ENCODE measurements at regions not wholly inside any gene's neighbourhood (a gene's known extent, or its start where the extent isn't known, plus 50 kb on each side); places are given as distances from the start of the nearest gene placed in this dataset.

DNA sequence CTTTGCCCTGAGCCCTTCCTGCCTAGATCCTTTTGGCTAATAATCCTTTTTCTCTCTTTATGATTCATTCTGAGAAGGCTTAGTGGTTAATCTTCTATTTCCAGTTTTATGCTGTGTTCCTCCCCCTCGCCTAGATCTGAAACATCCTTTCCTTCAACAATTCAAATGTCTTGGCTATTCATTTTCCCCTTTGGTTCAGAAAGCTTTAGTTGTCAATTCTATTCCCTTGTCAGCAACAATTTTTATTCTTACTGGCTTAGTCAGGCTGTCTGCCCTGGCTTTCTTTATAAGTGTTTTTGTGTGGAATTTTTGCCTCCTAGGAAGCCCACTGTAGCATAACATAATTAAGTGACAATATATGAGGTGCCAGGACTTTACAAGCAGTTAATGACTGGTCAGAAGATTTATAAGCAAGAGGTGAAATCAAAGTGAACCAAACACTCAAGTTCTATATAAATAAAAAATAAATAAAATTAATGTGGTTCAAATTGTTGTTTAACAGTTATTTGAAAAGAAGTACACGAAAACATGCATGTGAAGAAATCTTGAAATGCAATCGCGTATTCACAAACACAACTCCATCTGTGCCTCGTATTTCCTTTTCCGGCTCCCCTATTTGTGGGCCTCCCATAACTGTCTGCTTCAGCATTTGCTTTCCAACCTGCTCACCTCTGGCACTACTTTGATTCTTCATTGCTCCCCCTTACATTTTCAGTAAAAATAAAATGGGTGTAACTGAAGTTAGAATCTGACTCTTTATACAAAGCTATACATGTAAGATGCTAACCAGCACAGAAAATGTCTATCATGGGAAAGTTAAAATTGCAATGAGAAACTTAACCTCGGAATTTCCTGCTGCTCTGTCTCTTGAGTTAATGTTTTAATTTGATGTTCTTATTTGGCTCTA, 235.4 kb downstream of the SPRY1 start:
- TF ChIP-seq, protein P1, sequence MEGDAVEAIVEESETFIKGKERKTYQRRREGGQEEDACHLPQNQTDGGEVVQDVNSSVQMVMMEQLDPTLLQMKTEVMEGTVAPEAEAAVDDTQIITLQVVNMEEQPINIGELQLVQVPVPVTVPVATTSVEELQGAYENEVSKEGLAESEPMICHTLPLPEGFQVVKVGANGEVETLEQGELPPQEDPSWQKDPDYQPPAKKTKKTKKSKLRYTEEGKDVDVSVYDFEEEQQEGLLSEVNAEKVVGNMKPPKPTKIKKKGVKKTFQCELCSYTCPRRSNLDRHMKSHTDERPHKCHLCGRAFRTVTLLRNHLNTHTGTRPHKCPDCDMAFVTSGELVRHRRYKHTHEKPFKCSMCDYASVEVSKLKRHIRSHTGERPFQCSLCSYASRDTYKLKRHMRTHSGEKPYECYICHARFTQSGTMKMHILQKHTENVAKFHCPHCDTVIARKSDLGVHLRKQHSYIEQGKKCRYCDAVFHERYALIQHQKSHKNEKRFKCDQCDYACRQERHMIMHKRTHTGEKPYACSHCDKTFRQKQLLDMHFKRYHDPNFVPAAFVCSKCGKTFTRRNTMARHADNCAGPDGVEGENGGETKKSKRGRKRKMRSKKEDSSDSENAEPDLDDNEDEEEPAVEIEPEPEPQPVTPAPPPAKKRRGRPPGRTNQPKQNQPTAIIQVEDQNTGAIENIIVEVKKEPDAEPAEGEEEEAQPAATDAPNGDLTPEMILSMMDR (conservative IDR thresholded peaks at IDR 0.05; ENCODE audit: low read depth, low read length), result no peak
- H3K4me3 ChIP-seq (ENCODE audit: low read depth, low read length), result no peak overlapping the region
- no peak for DNase-seq (ENCODE audit: low read depth)

DNA sequence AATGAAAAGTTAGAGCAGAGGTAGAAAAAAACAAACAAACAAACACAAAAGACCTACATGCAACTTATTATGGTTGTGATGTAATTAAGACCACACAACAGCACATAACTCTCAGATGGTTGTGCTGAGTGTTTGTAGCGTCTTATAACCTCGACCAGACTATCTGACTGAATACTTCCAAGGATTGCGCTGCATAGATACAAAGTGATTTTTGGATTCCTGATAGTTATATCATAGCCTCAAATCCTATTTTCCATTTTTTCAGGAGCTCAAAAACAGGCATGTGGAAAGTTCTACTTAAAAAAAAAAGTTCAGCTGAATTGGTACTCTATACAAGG, 236.1 kb downstream of the SPRY1 start:
- no peak overlapping the region for H3K4me3 ChIP-seq (ENCODE audit: low read depth, low read length)
- TF ChIP-seq, protein P1 (conservative IDR thresholded peaks at IDR 0.05; ENCODE audit: low read depth, low read length), result no peak
- no peak for DNase-seq (ENCODE audit: low read depth)

DNA sequence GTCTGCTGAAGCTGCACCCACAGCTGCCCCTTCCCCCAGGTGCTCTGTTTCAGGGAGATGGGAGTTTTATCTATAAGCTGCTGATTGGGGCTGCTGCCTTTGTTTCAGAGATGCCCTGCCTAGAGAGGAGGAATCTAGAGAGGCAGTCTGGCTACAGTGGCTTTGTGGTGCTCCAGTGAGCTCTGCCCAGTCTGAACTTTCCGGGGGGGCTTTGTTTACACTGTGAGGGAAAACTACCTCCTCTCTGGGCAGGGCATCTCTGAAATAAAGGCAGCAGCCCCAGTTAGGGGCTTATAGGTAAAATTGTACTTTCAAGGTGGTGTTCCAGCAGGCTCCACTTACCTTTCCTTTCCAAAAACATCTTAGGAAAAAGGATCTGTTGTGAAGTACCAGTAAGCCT, 242.2 kb downstream of the SPRY1 start:
- TF ChIP-seq, protein P1 (conservative IDR thresholded peaks at IDR 0.05; ENCODE audit: low read depth, low read length), result no peak
- no peak overlapping the region for H3K4me3 ChIP-seq (ENCODE audit: low read depth, low read length)
- DNase-seq (ENCODE audit: low read depth), result no peak

DNA sequence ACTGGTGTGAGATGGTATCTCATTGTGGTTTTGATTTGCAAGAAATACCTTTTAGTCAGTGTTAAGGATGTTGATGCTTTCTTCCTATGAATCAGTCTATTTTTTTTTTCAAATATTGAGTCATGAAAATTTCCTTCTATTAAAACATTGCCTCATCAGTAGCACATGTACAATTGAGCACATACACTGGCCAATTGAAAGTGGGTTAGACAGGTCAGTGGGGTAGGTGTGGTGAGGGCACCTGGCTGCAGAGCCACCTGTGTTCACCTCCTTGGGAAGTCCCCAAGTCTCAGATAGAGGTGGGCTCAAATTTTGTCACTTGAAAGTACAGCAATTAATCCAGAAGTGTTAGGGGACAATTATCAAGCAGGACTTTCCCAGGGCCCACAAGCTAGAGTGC, 243.7 kb downstream of the SPRY1 start:
- no peak for DNase-seq (ENCODE audit: low read depth)
- TF ChIP-seq, protein P1 (conservative IDR thresholded peaks at IDR 0.05; ENCODE audit: low read depth, low read length), result no peak
- H3K4me3 ChIP-seq (ENCODE audit: low read depth, low read length), result no peak overlapping the region

DNA sequence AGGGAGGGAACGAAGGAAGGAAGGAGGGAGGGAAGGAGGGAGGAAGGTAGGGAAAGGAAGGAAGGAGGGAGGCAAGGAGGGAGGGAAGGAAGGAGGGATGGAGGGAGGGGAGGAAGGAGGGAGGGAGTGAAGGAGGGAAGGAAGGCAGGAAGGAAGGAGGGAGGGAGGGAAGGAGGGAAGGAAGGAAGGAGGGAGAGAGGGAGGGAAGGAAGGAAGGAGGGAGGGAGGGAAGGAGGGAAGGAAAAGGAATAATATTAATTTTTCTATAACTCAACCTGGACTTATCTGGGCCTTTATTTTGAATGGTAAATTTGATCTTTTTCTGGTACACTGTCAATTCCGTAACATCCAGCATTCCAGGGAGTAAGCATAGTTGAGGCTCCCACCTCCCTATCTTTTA, 244.2 kb downstream of the SPRY1 start:
- H3K4me3 ChIP-seq (ENCODE audit: low read depth, low read length), result no peak overlapping the region
- DNase-seq (ENCODE audit: low read depth), result no peak
- TF ChIP-seq, protein P1 (conservative IDR thresholded peaks at IDR 0.05; ENCODE audit: low read depth, low read length), result no peak

DNA sequence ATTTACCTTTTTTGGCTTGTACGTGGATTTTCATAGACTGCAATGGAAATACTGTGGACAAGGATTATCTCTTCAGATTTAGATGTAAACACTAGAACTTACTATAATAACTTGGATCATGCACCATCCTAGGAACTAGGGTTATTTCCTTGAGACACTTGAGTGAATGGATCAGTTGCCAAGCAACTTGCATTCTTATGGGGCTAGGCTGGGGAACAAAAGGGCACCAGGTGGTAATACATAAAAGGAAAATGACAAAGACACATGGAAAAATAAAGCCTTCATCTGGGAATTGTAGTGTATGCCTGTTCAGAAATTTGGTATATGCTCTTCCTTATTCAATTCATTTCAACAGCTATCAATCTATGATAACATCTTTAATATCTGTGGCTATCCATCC, 247.1 kb downstream of the SPRY1 start:
- TF ChIP-seq, protein P1 (conservative IDR thresholded peaks at IDR 0.05; ENCODE audit: low read depth, low read length), result no peak
- DNase-seq (ENCODE audit: low read depth), result no peak
- H3K4me3 ChIP-seq (ENCODE audit: low read depth, low read length), result no peak overlapping the region

DNA sequence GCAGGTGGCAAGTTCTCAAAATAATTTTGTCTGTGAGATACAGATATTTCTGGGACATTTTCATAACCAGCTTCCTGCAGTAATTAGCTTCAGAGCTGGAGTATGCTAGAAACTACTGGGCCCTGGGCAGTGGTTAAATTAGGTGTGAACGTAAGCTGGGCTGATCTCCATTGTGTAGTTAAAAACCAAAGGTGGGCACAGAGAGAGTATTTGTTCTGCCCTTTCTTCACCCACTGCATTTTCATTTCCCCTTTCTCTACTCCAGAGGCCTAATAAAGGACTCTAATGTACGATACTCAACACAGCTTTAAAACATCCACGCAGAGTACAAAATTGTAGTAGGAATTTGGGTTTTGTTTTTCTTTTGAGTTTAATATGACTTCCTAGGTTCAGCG, 252.7 kb downstream of the SPRY1 start:
- TF ChIP-seq, protein P1 (conservative IDR thresholded peaks at IDR 0.05; ENCODE audit: low read depth, low read length), result no peak
- DNase-seq (ENCODE audit: low read depth), result no peak
- no peak overlapping the region for H3K4me3 ChIP-seq (ENCODE audit: low read depth, low read length)

Data from epithelial cell of proximal tubule (primary cell).